ENCODE measurements at regions not wholly inside any gene's neighbourhood (a gene's known extent, or its start where the extent isn't known, plus 50 kb on each side); places are given as distances from the start of the nearest gene placed in this dataset.
"Not testable (repeated sequence)": the region's sequence is repeated elsewhere in the genome, so short reads cannot be mapped to it uniquely, and the experiment has no call there.

- H3K79me2 ChIP-seq (ENCODE audit: low read length); H3K36me3 ChIP-seq (replicated peaks; ENCODE audit: low read depth, low read length); H3K9me3 ChIP-seq (ENCODE audit: insufficient read depth, low read length); H3K4me3 ChIP-seq (ENCODE audit: low read length); H3K4me2 ChIP-seq (ENCODE audit: low read length); H3K27me3 ChIP-seq (ENCODE audit: low read depth, low read length); H4K20me1 ChIP-seq (ENCODE audit: insufficient read depth, low read length); H3K27ac ChIP-seq (ENCODE audit: low read length); H3K9ac ChIP-seq (ENCODE audit: low read length); H2AFZ ChIP-seq (ENCODE audit: low read depth, low read length): not testable (repeated sequence)
- peaks cover 13% of the 10 kb centered on the region for H3K4me1 ChIP-seq (ENCODE audit: low read length)
Observed at GRCh38 chr17:43345515-43345914, 53.3 kb upstream of the ARL4D start.

GRCh38 chr17:43344685-43345084, 54.1 kb upstream of the ARL4D start:
- Histone ChIP-seq H3K36me3 (replicated peaks; ENCODE audit: low read depth, low read length) (no peaks in the 10 kb centered on the region), H3K4me2 (ENCODE audit: low read length) (no peak overlapping the region), H3K4me3 (ENCODE audit: low read length) (no peak overlapping the region), H3K79me2 (ENCODE audit: low read length) (no peaks in the 10 kb centered on the region), H3K9ac (ENCODE audit: low read length) (no peak overlapping the region), H4K20me1 (ENCODE audit: insufficient read depth, low read length) (no peaks in the 10 kb centered on the region), H3K27ac (ENCODE audit: low read length) (no peak overlapping the region), H2AFZ (ENCODE audit: low read depth, low read length) (no peak overlapping the region), H3K4me1 (ENCODE audit: low read length) (peaks cover 13% of the 10 kb centered on the region), H3K9me3 (ENCODE audit: insufficient read depth, low read length) (peaks cover 6% of the 10 kb centered on the region; the same call in 1 of the 2 replicates), H3K27me3 (ENCODE audit: low read depth, low read length) (no peaks in the 10 kb centered on the region)
- no peak for TF ChIP-seq EZH2phosphoT487 (IDR thresholded peaks at IDR 0.05; ENCODE audit: low read depth)

GRCh38 chr17:43342589-43342890, 56.3 kb upstream of the ARL4D start:
- Histone ChIP-seq H3K9ac (ENCODE audit: low read length) (no peak overlapping the region), H4K20me1 (ENCODE audit: insufficient read depth, low read length) (no peaks in the 10 kb centered on the region), H3K27ac (ENCODE audit: low read length) (no peak overlapping the region), H3K4me3 (ENCODE audit: low read length) (no peak overlapping the region), H3K4me2 (ENCODE audit: low read length) (no peak overlapping the region), H3K27me3 (ENCODE audit: low read depth, low read length) (no peaks in the 10 kb centered on the region), H3K4me1 (ENCODE audit: low read length) (peaks cover 13% of the 10 kb centered on the region), H3K36me3 (replicated peaks; ENCODE audit: low read depth, low read length) (no peaks in the 10 kb centered on the region), H2AFZ (ENCODE audit: low read depth, low read length) (no peak overlapping the region), H3K9me3 (ENCODE audit: insufficient read depth, low read length) (no peaks in the 10 kb centered on the region), H3K79me2 (ENCODE audit: low read length) (no peaks in the 10 kb centered on the region)
- TF ChIP-seq EZH2phosphoT487 (IDR thresholded peaks at IDR 0.05; ENCODE audit: low read depth) (no peak), CTCF (IDR thresholded peaks at IDR 0.05; ENCODE audit: low read depth, low read length) (no peak)

GRCh38 chr17:43341715-43342588, 56.8 kb upstream of the ARL4D start:
- Histone ChIP-seq H3K9ac (ENCODE audit: low read length) (no peak overlapping the region), H3K4me3 (ENCODE audit: low read length) (no peak overlapping the region), H3K27ac (ENCODE audit: low read length) (peak overlapping the region; percentile 15; the same call in 1 of the 2 replicates), H3K4me2 (ENCODE audit: low read length) (peak overlapping the region; percentile 32), H3K4me1 (ENCODE audit: low read length) (peaks cover 13% of the 10 kb centered on the region), H2AFZ (ENCODE audit: low read depth, low read length) (no peak overlapping the region), H3K36me3 (replicated peaks; ENCODE audit: low read depth, low read length) (no peaks in the 10 kb centered on the region), H3K9me3 (ENCODE audit: insufficient read depth, low read length) (no peaks in the 10 kb centered on the region), H4K20me1 (ENCODE audit: insufficient read depth, low read length) (no peaks in the 10 kb centered on the region), H3K27me3 (ENCODE audit: low read depth, low read length) (no peaks in the 10 kb centered on the region), H3K79me2 (ENCODE audit: low read length) (no peaks in the 10 kb centered on the region)
- no peak for TF ChIP-seq CTCF (IDR thresholded peaks at IDR 0.05; ENCODE audit: low read depth, low read length)

- no peaks in the 10 kb centered on the region for H3K36me3 ChIP-seq (replicated peaks; ENCODE audit: low read depth, low read length)
- H2AFZ ChIP-seq (ENCODE audit: low read depth, low read length): no peak overlapping the region
- no peak overlapping the region for H3K27ac ChIP-seq (ENCODE audit: low read length)
- H3K9me3 ChIP-seq (ENCODE audit: insufficient read depth, low read length): no peaks in the 10 kb centered on the region
- H3K4me2 ChIP-seq (ENCODE audit: low read length): peak overlapping the region; percentile 45; the same call in 1 of the 2 replicates
- TF ChIP-seq CTCF (IDR thresholded peaks at IDR 0.05; ENCODE audit: low read depth, low read length) (peak; percentile 59), EZH2phosphoT487 (IDR thresholded peaks at IDR 0.05; ENCODE audit: low read depth) (no peak)
- H3K79me2 ChIP-seq (ENCODE audit: low read length): no peaks in the 10 kb centered on the region
- H3K27me3 ChIP-seq (ENCODE audit: low read depth, low read length): peaks cover 4% of the 10 kb centered on the region; the same call in 1 of the 2 replicates
- no peak overlapping the region for H3K4me3 ChIP-seq (ENCODE audit: low read length)
- H4K20me1 ChIP-seq (ENCODE audit: insufficient read depth, low read length): no peaks in the 10 kb centered on the region
- no peak overlapping the region for H3K9ac ChIP-seq (ENCODE audit: low read length)
- H3K4me1 ChIP-seq (ENCODE audit: low read length): peaks cover 24% of the 10 kb centered on the region
Observed at GRCh38 chr17:43338886-43339516, 59.8 kb upstream of the ARL4D start.

Data from OCI-LY3 (cell line).